CD4-positive, alpha-beta T cell treated with Interleukin-21 for 1 hour (primary cell): ENCODE measurements at regions not wholly inside any gene's neighbourhood (a gene's known extent, or its start where the extent isn't known, plus 50 kb on each side); places are given as distances from the start of the nearest gene placed in this dataset.
"Not testable (repeated sequence)": the region's sequence is repeated elsewhere in the genome, so short reads cannot be mapped to it uniquely, and the experiment has no call there.

ENCODE experiments used
- DNase-seq: peaks from one replicate; pipeline ENCODE4 v3.0.0-alpha.2; 2020

DNA sequence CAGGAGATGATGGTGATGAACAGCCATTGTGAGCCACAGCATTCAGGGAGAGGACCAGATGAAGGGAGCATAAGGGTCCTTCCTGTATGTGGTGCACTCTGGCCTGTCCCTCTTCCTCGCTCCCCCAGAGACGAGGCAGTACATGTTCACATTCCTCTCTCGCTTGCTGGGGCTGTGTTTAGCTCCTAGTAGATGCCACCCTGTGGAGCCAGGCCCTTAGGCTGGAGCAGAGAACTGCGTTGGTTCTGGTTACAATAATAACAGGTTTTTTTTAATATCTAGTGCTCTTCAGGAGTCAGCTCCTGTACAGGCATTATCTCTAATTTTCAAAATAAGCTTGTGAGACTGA lies 171.1 kb upstream of the MYT1L start:
- DNase-seq, result no peak

- DNase-seq, result no peak
These were observed 170.6 kb upstream of the MYT1L start for GRCh38 chr2:2501454-2502200.

GRCh38 chr2:2495606-2496005 lies 164.5 kb upstream of the MYT1L start:
- DNase-seq, result no peak

GRCh38 chr2:2493496-2493895 lies 162.4 kb upstream of the MYT1L start:
- DNase-seq, result no peak

DNA sequence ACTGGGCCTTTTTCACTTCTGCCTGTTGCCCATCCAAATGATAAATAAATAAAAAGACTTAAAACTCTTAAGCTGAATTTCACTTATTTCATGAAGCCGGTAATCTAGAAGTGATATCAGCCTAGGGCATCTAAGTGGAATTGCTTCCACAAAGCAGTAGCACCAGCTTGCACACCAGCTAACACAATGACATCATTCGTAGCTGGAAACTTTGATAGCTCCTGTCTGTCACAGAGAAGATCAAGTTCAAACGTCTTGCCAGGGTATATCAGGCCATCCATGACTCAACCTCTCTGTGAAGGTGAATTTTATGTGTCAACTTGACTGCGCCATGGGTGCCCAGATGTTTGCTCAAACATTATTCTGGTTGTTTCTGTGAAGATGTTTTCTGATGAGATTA lies 161.7 kb upstream of the MYT1L start:
- no peak for DNase-seq

GRCh38 chr2:2491964-2492363 lies 160.9 kb upstream of the MYT1L start:
- no peak for DNase-seq

GRCh38 chr2:2484301-2484700 lies 153.2 kb upstream of the MYT1L start:
- no peak for DNase-seq

GRCh38 chr2:2482851-2483250 lies 151.8 kb upstream of the MYT1L start:
- DNase-seq, result no peak

- DNase-seq, result no peak
These were observed 141.8 kb upstream of the MYT1L start for GRCh38 chr2:2472881-2473280.

DNA sequence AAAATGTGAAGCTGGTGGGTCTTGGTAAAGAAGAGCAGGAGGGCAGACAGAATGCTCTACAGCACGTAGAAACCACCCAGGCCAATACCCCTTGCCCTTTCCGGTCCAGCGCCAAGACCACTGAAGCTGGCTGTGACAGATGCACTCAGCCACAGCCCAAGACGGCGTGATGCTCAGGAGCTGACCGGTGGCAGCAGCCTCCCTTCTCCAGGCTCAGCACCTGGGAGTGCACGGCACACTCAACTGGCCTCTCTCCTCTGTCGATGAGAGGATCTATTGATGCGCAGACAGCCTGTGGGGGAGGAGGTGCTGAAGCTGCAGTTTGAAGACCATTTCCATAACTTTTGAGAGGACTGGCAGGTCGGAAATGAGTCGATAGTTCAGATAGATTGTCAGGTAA lies 141.0 kb upstream of the MYT1L start:
- no peak for DNase-seq

DNA sequence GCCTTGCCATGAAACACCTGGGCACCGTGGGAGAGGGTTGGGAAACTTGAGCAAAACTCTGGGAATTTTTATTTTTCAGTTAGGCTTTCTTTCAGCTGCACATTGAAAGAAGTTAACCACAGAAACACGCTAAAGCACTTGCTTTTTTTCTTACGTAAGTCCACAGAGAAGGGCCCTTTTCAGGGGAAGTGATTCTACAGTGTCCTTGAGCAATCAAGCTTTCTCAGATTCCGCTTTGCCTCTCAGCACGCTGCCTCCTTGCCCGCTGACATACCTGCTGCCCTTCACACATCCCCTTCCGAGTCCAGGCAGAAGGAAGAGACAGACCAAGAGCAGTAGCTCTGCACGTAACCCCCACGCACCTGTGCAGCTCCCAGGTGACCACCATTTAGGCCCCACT lies 135.5 kb upstream of the MYT1L start:
- DNase-seq, result no peak

- no peak for DNase-seq
These were observed 133.6 kb upstream of the MYT1L start for GRCh38 chr2:2464643-2465042.

- no peak for DNase-seq
These were observed 133.0 kb upstream of the MYT1L start for GRCh38 chr2:2464094-2464493.

GRCh38 chr2:2456721-2457120 lies 125.6 kb upstream of the MYT1L start:
- DNase-seq, result no peak

GRCh38 chr2:2455151-2455550 lies 124.1 kb upstream of the MYT1L start:
- no peak for DNase-seq

DNA sequence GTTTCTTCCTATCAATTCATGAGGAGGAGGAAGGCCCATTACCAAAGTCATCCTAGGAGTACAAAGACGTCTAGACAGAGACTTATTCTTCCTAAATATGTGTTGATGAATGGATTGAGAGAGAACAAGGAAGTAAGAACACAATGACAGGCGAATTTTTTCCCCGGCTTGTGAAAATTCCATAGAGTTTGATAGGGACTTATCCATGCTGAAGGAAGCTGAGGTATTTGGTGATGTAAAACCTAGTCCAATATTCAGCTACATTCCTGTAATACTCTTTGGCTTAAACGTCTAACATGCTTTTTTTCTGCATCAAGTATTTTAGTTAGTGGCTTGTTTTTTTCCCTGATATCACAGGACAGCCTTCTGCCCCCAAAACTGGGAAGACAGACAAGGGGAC lies 121.9 kb upstream of the MYT1L start:
- no peak for DNase-seq

DNA sequence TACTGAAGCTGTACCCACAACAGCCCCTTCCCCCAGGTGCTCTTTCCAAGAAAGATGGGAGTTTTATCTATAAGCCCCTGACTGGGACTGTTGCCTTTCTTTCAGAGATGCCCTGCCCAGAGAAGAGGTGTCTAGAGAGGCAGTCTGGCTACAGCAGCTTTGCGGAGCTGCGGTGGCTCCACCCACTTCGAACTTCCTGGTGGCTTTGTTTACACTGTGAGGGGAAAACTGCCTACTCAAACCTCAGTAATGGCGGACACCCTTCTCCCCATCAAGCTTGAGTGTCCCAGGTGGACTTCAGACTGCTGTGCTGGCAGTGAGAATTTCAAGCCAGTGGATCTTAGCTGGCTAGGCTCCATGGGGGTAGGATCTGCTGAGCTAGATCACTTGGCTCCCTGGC lies 120.2 kb upstream of the MYT1L start:
- not testable (repeated sequence) for DNase-seq

GRCh38 chr2:2448178-2448577 lies 117.1 kb upstream of the MYT1L start:
- no peak for DNase-seq

DNA sequence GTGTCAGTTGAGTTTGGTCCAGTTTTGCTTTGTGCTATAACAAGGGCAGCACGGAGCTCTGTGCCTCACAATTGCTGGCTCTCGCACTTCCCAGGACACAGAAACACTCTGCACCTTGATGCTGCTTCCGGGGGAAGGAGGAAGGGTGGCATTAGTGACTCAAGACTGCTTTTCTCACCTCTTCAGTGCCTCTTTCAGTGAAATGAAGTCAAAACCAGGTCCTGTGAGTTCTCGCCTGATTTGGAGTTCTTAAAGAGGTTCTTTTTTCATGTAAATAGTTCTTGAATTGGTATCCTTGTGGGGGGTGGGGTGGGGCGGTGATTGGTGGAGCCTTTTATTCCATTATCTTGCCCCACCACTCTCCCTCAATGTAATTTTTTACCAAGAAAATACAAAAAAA lies 91.5 kb upstream of the MYT1L start:
- DNase-seq, result no peak

DNA sequence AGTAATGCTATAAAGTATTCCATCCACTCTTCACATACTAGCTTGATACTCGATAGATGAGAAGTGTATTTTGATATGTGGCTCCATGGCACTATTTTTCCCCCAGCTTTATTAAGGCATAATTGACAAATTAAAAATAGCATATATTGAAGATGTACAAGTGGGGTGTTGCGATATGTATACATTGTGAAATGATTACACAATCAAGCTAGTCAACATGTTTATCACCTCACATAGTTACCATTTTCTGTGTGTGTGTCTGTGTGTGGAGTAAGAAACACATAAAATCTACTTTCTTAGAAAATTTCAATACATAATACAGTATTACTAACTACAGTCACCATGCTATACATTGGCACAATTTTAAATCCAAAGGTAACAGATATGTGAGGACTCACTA lies 82.5 kb upstream of the MYT1L start:
- no peak for DNase-seq

- DNase-seq, result no peak
These were observed 79.9 kb upstream of the MYT1L start for GRCh38 chr2:2410987-2411386.

DNA sequence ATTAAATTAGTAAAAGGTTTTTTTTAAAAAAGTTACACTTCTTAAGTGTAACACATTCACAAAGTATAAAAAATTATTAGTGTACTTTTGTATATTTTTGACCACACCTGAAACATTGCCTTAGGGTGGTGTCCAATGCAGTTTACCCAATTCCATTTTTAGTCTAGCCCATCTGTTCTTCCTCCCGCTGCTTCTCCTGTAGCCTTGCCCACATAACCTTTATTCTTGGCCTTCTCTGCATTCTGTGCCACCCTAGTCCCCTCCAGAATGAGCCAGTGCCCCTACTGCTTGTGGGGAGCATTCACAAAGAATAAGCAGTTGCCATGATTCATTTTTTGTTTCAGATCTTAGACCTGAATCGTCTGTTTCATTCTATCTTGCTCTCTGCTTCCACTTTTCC lies 78.4 kb upstream of the MYT1L start:
- DNase-seq, result no peak

- no peak for DNase-seq
These were observed 74.7 kb upstream of the MYT1L start for GRCh38 chr2:2405780-2406179.

GRCh38 chr2:2400286-2401038 lies 69.4 kb upstream of the MYT1L start:
- DNase-seq, result no peak

DNA sequence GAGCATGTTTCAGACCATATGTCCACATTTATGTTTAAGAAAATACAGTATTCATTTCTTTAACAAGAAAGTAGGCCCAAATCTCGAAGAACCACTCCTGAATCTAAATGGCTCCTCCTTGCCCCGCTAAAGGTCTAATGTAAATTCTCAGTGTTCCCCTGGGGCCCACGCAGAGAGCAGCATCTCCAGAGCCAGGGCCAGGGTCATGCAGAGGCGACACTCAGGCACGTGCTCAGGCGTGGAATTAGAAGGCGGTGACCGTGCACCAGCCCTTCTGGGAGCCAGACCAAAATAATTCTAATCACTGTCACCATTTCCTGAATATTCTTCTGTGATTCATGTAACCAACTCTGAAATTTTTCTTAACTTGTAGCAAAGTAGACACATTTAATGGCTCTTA lies 68.3 kb upstream of the MYT1L start:
- DNase-seq, result no peak
